ENCODE measurements at regions not wholly inside any gene's neighbourhood (a gene's known extent, or its start where the extent isn't known, plus 50 kb on each side); places are given as distances from the start of the nearest gene placed in this dataset.
"Not testable (repeated sequence)": the region's sequence is repeated elsewhere in the genome, so short reads cannot be mapped to it uniquely, and the experiment has no call there.

DNA sequence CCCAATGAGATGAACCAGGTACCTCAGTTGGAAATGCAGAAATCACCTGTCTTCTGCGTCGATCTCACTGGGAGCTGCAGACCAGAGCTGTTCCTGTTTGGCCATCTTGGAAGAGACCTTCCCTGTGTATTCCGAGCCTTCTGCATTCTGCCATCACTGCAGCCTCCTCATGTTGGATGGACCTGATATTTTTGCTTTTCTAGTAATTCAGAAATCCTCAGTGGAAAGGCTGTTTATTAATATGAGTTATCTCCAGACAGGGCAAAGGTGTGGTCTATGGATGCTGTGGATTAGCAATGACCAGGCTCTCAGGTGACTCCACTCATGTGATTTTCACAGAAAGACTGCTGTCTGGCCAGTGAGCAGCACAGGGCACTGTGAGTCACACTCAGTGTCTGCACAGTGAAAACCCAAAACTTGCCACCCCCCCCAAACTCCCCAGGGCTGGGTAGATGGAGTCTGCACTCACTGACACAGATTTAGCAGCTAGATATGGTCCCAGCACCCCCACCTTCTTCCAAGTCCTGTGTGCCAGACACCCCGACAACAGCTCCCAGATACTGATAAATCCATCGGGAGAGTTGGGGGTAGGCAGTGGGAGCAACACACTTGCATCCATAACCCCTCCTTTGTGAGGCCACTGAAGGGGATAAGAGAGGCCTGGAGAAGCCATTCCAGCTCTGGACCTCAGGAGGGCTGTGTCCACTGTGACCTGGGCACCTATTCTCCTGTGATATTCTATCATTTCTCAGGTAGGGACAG is 75.2 kb upstream of the TOP3B start:
- no peak for DNase-seq (ENCODE audit: low read depth in 2 of 2)

DNA sequence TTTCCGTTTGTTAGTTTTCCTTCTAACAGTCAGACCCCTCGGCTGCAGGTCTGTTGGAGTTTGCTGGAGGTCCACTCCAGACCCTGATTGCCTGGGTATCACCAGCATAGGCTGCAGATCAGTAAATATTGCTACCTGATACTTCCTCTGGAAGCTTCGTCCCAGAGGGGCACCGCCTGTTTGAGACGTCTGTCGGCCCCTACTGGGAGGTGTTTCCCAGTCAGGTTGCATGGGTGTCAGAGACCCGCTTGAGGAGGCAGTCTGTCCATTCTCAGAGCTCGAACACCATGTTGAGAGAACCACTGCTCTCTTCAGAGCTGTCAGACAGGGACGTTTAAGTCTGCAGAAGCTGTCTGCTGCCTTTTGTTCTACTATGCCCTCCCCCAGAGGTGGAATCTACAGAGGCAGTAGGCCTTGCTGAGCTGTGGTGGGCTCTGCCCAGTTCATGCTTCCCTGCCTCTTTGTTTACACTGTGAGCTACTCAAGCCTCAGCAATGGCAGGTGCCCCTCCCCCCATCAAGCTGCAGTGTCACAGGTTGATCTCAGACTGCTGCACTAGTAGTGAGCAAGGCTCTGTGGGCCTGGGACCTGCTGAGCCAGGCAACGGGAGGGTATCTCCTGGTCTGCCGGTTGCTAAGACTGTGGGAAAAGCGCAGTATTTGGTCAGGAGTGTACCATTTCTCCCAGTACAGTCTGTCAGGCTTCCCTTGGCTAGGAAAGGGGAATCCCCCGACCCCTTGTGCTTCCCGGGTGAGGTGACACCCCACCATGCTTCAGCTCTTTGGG is 74.4 kb upstream of the TOP3B start:
- DNase-seq (ENCODE audit: low read depth in 2 of 2), result not testable (repeated sequence)

- not testable (repeated sequence) for DNase-seq (ENCODE audit: low read depth in 2 of 2)
These were observed 70.1 kb upstream of the TOP3B start for GRCh38 chr22:22052548-22053139.

- DNase-seq (ENCODE audit: low read depth in 2 of 2), result not testable (repeated sequence)
These were observed 68.4 kb upstream of the TOP3B start for GRCh38 chr22:22051032-22051431.

DNA sequence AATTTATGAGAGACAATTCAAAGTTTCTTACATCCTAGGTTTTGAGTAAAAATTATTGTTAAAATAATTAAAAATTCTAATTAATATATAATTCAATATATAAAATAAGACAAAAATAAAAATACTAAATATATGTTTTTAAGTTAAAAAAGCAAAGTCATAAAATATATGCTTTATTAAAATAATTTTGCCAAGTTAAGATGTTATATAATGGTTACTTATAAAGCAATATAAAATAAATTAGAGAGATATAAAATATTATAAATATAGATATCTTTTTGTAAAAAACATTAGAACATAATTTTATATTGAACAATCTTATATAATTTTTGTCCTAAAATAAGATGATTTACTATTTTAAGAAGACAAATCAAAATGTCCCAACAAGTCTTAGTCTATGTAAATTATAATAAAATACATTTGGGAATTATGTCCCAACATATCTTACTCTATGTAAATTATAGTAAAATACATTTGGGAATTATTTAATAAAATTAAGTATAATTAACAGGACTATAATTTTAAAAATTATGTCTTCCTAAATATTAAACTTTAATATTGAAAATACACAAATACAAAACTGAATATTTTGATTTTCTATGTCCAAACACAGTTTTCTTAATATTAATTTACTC is 67.7 kb upstream of the TOP3B start:
- DNase-seq (ENCODE audit: low read depth in 2 of 2), result no peak

DNA sequence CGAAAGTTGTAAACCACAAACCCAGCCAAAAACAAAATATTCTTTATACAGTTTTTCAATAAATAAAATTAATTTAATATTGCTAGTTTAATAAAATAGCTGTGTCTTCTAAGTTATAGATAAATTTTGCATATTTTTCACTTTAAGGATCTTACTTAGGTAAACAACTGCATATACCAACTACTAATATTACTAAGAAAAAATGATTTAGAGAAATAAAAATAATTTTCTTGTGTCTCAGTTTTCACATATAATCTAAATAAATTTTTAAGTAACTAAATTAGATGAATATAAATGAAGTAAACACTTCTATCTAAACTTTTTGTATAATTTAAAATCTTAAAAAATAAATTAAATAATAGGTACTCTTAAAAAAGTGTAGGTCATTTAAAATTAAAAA is 67.1 kb upstream of the TOP3B start:
- no peak for DNase-seq (ENCODE audit: low read depth in 2 of 2)

GRCh38 chr22:22048981-22049531 is 66.5 kb upstream of the TOP3B start:
- no peak for DNase-seq (ENCODE audit: low read depth in 2 of 2)

GRCh38 chr22:22048318-22048942 is 65.8 kb upstream of the TOP3B start:
- no peak for DNase-seq (ENCODE audit: low read depth in 2 of 2)

DNA sequence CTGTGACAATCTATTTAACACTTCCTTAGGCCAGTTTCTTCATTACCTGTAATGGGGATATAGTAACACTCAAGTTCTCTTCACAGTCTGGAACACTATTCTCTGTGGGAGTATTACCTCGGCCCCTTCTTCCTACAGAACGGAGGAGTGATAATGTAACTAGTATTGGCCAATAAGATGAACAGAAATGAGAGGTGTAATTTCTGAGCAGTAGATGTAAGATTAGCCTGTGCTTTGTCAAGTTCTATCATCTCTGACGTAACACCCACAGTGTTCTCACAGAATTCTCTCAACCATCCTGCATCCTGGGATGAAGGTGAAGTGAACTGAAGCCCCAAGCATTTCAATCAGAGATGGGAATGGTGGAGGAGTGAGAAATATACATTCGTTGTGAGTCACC is 65.2 kb upstream of the TOP3B start:
- DNase-seq (ENCODE audit: low read depth in 2 of 2), result no peak

GRCh38 chr22:22047266-22047665 is 64.7 kb upstream of the TOP3B start:
- no peak for DNase-seq (ENCODE audit: low read depth in 2 of 2)

DNA sequence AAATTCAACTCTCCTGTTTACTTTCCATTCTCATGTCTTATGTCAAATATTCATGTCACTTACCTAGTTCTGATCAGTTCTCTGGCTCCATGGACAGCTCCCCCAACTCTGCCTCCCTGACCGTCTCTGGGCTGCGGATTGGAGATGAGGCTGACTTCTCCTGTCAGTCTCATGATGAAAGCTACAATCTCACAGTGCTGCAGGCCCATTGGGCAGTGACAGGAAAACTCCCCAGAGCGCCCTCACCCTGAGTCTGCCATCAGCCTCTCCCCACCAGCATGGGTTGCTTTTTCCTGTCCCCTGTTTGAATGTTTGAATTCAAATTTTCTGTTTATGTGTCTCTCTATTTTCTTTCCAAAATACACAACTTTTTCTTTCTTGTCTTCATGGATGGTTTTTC is 63.8 kb upstream of the TOP3B start:
- no peak for DNase-seq (ENCODE audit: low read depth in 2 of 2)

- no peak for DNase-seq (ENCODE audit: low read depth in 2 of 2)
These were observed 63.2 kb upstream of the TOP3B start for GRCh38 chr22:22045571-22046335.

DNA sequence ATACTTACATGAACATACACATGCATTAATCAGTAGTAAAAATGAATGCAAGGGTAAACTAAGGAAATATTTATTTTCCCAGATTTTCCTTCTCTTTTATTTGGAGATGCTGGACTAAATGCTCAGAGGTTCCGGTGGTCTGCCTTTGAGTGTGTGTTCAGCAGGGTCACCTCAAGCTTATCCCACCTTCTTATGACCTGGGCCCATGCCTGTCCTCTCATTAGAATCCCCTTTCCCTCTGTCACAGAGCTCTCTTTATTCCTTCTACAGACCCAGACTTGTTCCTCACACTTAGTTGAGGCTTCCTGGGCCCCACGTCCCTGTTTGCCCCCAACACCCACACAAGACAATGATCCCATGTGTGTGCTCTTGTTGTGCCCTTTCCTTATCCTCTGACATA is 61.6 kb upstream of the TOP3B start:
- no peak for DNase-seq (ENCODE audit: low read depth in 2 of 2)

DNA sequence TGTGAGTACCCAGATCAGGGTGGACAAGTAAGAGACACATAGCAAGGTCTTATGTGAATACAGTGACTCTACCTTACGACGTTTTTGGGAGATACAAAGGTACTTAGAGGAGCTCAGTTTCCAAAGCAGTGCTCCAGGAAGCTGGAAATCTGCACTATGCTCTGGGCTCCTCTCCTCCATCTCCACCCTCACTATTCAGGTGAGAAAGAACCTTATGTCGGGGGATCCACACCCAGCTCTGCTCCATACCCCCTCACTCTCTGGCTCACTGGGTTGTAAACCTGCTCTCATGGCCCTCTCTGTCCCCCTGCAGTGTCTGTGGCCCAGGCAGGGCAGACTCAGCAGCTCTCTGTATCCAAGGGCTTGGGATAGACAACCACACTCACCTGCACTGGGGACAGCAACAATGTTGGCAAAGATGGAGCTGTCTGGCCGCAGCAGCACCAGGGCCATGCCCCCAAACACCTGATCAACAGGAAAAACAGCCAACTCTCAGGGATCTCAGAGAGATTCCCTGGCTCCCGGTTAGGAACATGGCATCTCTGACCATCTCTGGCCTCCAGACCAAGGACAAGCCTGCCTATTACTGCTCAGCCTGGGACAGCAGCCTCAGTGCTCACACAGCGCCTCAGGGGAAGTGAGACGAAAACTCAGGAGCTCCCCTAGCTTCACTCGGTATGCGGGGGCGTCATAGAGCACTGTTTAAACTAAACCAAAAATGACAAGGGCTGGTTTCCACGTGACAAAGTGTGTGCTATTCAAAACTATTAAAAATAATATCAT is 60.9 kb upstream of the TOP3B start:
- DNase-seq (ENCODE audit: low read depth in 2 of 2), result no peak

DNA sequence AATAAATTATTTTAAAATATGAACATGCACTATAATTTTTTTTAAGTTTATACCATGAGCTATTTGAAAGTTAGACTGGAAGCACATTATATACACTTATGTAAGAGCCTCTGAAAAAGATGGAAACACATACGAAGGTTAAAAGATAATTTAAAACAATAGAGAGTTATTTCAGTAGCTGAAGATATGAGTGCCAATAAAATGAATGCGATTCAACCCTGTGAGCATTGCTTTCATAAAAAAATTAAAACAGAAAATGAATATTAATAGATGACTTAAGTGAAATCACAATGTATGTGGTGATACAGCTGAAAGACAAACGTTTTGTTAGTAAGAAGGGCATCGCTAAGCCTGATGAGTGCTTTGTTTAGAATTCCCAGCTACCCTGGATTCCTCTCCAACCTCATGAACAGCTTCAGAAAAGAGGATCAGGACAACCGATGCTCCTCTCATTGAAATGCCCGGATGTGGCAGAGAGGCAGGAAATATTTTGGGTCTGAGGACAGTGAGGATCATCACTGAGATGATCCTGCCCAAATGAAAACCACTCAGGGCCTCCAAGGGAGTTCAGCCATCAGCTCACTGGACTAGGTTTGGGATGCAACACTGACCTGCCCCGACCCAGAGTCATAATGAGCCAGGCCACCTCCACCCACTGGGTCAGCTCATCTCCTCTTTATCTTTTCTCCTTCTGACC is 60.2 kb upstream of the TOP3B start:
- no peak for DNase-seq (ENCODE audit: low read depth in 2 of 2)

- DNase-seq (ENCODE audit: low read depth in 2 of 2), result no peak
These were observed 59.4 kb upstream of the TOP3B start for GRCh38 chr22:22042009-22042408.

DNA sequence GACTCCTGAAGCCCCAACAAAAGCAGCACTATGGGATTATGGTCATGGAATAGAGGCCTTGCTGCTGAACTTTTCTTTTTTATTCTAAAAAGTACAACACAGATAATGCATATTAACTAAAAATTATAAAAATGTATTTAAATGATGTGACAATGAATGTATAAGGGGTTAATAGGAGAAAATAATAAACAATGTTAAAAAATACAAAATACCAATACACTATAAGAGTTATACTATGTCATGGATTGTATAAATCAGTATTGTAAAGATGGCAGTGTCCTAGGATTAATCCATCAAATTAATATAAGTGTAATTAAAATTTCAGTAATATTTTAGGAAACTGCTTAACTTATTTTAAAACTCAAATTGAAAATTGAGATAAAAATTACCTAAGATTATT is 58.3 kb upstream of the TOP3B start:
- no peak for DNase-seq (ENCODE audit: low read depth in 2 of 2)

DNA sequence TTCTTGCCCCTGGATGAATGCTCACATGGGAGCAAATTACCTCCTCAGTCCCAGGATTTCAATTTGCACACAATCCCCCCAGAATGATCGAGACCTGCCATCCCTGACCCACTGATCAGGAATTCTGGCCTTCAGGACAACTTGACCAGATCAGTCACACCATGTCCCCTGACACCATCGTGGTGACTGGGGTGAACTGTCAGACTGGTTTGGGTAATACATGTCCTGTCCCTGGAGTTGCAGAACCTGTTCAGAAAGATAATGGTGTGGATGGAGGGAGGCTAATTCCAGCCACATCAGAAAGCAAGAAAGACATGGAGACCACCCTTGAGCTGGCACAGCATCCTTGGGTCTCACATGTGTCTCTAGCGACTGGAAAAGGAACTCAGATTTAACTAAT is 57.9 kb upstream of the TOP3B start:
- DNase-seq (ENCODE audit: low read depth in 2 of 2), result no peak

DNA sequence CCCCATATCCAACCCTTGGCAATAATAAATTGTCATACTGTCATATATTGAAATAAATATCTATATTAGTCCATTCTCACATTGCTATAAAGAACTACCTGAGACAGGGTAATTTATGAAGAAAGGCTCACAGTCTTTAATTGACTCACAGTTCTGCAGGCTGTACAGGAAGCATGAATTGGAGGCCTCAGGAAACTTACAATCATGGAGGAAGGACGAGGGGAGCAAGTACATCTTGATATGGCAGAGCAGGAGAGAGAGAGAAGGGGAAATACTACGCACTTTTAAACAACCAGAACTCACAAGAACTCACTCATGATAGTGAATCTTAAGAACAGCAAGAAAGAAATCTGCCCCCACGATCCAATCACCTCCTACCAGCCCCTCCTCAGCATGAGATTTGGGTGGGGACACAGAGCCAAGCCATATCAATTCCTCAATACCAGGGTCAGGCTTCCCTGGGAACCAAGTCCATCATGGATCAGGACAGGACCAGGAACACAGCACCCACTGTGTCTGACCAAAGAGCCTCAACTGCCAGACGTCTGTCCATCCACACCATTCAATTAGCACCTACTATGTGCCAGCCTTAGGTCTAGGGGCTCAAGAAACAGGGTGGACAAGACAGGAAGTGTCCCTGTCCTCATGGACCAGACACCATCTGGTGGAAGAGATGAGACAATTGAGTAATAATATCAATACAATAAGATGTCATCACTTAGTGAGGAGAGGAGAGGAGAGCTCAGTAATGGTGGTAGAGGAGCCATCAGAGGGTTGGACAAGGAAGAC is 56.9 kb upstream of the TOP3B start:
- DNase-seq (ENCODE audit: low read depth in 2 of 2), result no peak

Data from activated CD4-positive, alpha-beta T cell treated with anti-CD3 and anti-CD28 coated beads for 24 hours (primary cell).